DOHH2 (cell line): ENCODE measurements at regions not wholly inside any gene's neighbourhood (a gene's known extent, or its start where the extent isn't known, plus 50 kb on each side); places are given as distances from the start of the nearest gene placed in this dataset.

ENCODE experiments used
- H3F3A ChIP-seq: fragments of 200-600 bp; sonication (generic), shearing (Covaris generic); 2 replicates; pipeline ENCODE4 v1.6.0; 2016; ENCODE audit warnings: antibody characterized with exemption, mild to moderate bottlenecking; ENCODE audit not compliant: control insufficient read depth, insufficient read depth
- H3K27ac ChIP-seq: fragments of 200-600 bp; sonication (generic); 2 replicates; pipeline ENCODE4 v1.5.1; 2014; ENCODE audit warnings: low read depth, mild to moderate bottlenecking, low read length, moderate library complexity
- H3K27me3 ChIP-seq: fragments of 200-600 bp; sonication (generic); 2 replicates; pipeline ENCODE4 v1.6.1; 2014; ENCODE audit warnings: mild to moderate bottlenecking, low read length, mixed read lengths; ENCODE audit not compliant: control insufficient read depth
- H3K36me3 ChIP-seq: fragments of 200-600 bp; sonication (generic); 2 replicates; pipeline ENCODE4 v1.6.1; 2014; ENCODE audit warnings: mild to moderate bottlenecking, low read length, moderate library complexity, mixed read lengths; ENCODE audit not compliant: control insufficient read depth
- H3K4me1 ChIP-seq: fragments of 200-600 bp; sonication (generic); 2 replicates; pipeline ENCODE4 v1.6.1; 2014; ENCODE audit warnings: mild to moderate bottlenecking, low read length, mixed read lengths; ENCODE audit not compliant: control insufficient read depth
- H3K4me2 ChIP-seq: fragments of 200-600 bp; sonication (generic); 2 replicates; pipeline ENCODE4 v1.6.0; 2014; ENCODE audit warnings: mild to moderate bottlenecking, low read length, moderate library complexity
- H3K4me3 ChIP-seq: fragments of 200-600 bp; sonication (generic); 2 replicates; pipeline ENCODE4 v1.5.1; 2014; ENCODE audit warnings: mild to moderate bottlenecking, low read length, mixed read lengths
- H3K79me2 ChIP-seq: fragments of 200-600 bp; sonication (generic); 2 replicates; pipeline ENCODE4 v1.6.1; 2014; ENCODE audit warnings: mild to moderate bottlenecking, low read length, mixed read lengths; ENCODE audit not compliant: control insufficient read depth
- H3K9me2 ChIP-seq: fragments of 200-600 bp; sonication (generic); replicated peaks from 2 replicates; pipeline ENCODE4 v1.6.1; 2014; ENCODE audit warnings: mild to moderate bottlenecking, low read length, mixed read lengths; ENCODE audit not compliant: control insufficient read depth
- H3K9me3 ChIP-seq: fragments of 200-600 bp; sonication (generic); 2 replicates; pipeline ENCODE4 v1.6.1; 2014; ENCODE audit warnings: antibody characterized with exemption, low read length, mixed read lengths; ENCODE audit not compliant: control insufficient read depth, insufficient read depth
- H4K20me1 ChIP-seq: fragments of 200-600 bp; sonication (generic); 2 replicates; pipeline ENCODE4 v1.6.0; 2014; ENCODE audit warnings: low read depth, mild to moderate bottlenecking, antibody characterized with exemption, low read length, moderate library complexity; ENCODE audit not compliant: control insufficient read depth, insufficient read depth
- EZH2phosphoT487 ChIP-seq: fragments of 200-600 bp; sonication (generic); IDR thresholded peaks from 2 replicates; pipeline ENCODE4 v1.6.1; 2017; ENCODE audit warnings: borderline replicate concordance, mild to moderate bottlenecking, antibody characterized with exemption, low read length, moderate library complexity, mixed read lengths
- TF ChIP-seq, protein P1 (sequence below): fragments of 200-600 bp; sonication (generic); IDR thresholded peaks from one replicate; pipeline ENCODE4 v1.5.1; 2014; ENCODE audit warnings: antibody characterized with exemption, mild to moderate bottlenecking, low read depth, low read length; ENCODE audit not compliant: poor library complexity, severe bottlenecking

DNA sequence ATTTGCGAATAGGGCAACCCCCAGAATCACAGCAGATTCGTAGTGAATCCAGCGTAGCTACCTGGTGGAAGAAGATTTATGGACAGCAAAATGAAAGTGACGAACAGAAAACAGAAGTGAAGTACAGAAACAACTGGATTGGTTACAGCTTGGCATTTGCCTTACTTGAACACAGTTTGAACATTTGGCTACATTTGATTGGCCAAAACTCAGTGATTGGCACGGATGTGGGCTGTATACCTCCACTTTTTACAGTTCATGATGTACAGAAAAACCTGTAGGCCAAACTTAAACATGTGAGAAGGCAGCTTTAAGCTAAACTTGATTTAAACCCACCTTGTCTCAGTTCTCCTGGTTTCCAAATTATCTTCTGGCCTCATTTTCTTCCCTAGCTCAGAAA lies 49.9 kb upstream of the AMN1 start:
- Histone ChIP-seq H3F3A (peaks cover 2% of the 10 kb centered on the region; the same call in 1 of the 2 replicates), H3K36me3 (no peaks in the 10 kb centered on the region), H3K79me2 (no peaks in the 10 kb centered on the region), H3K9me3 (no peaks in the 10 kb centered on the region), H3K4me2 (no peak overlapping the region), H4K20me1 (no peaks in the 10 kb centered on the region), H3K4me3 (no peak overlapping the region), H3K27me3 (no peaks in the 10 kb centered on the region), H3K4me1 (peaks cover 22% of the 10 kb centered on the region), H3K27ac (no peak overlapping the region), H3K9me2 (no peaks in the 10 kb centered on the region)
- TF ChIP-seq, protein P1, sequence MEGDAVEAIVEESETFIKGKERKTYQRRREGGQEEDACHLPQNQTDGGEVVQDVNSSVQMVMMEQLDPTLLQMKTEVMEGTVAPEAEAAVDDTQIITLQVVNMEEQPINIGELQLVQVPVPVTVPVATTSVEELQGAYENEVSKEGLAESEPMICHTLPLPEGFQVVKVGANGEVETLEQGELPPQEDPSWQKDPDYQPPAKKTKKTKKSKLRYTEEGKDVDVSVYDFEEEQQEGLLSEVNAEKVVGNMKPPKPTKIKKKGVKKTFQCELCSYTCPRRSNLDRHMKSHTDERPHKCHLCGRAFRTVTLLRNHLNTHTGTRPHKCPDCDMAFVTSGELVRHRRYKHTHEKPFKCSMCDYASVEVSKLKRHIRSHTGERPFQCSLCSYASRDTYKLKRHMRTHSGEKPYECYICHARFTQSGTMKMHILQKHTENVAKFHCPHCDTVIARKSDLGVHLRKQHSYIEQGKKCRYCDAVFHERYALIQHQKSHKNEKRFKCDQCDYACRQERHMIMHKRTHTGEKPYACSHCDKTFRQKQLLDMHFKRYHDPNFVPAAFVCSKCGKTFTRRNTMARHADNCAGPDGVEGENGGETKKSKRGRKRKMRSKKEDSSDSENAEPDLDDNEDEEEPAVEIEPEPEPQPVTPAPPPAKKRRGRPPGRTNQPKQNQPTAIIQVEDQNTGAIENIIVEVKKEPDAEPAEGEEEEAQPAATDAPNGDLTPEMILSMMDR, result no peak
- TF ChIP-seq EZH2phosphoT487, result no peak
